Keratinocyte (primary cell): ENCODE measurements at regions not wholly inside any gene's neighbourhood (a gene's known extent, or its start where the extent isn't known, plus 50 kb on each side); places are given as distances from the start of the nearest gene placed in this dataset.

Experiments used
- DNase-seq: peaks from one replicate; pipeline ENCODE4 v3.0.0-alpha.2; 2011; ENCODE audit warnings: low read depth, missing footprints, low spot score
- FAIRE-seq: peaks from 2 replicates; lab custom pipeline; 2011; peaks lifted over from hg19 to GRCh38; lab: Jason Lieb, UNC
- H2AFZ ChIP-seq: 2 replicates; pipeline ENCODE4 v1.6.0; 2012; ENCODE audit warnings: low read length, control low read depth, inconsistent platforms; ENCODE audit not compliant: control insufficient read depth
- H3K27ac ChIP-seq: 2 replicates; pipeline ENCODE4 v1.5.1; 2011; ENCODE audit warnings: low read length; ENCODE audit not compliant: control insufficient read depth, insufficient read depth
- H3K27me3 ChIP-seq: 3 replicates; pipeline ENCODE4 v1.6.0; 2011; ENCODE audit warnings: low read length; ENCODE audit not compliant: control insufficient read depth, insufficient read depth; ENCODE audit errors: extremely low read depth
- H3K36me3 ChIP-seq, 2 experiments: 2 replicates in 1 of 2; 3 replicates in 1 of 2; pipeline ENCODE4 v1.5.1; 2011; ENCODE audit warnings: low read length in 2 of 2, mild to moderate bottlenecking in 1 of 2; ENCODE audit not compliant: control insufficient read depth in 2 of 2, insufficient read depth in 2 of 2; ENCODE audit errors: extremely low read depth in 1 of 2
- H3K4me1 ChIP-seq: 3 replicates; pipeline ENCODE4 v1.5.1; 2011; ENCODE audit warnings: low read length; ENCODE audit not compliant: control insufficient read depth, insufficient read depth; ENCODE audit errors: extremely low read depth
- H3K4me2 ChIP-seq: 3 replicates; pipeline ENCODE4 v1.6.0; 2011; ENCODE audit warnings: low read depth, low read length; ENCODE audit not compliant: control insufficient read depth, insufficient read depth; ENCODE audit errors: extremely low read depth
- H3K4me3 ChIP-seq, 3 experiments: fragments of 200-600 bp in 1 of 3; sonication (generic) in 1 of 3; 2 replicates in 2 of 3; 3 replicates in 1 of 3; pipeline ENCODE4 v1.5.1; 2011 to 2016; ENCODE audit warnings: low read length in 3 of 3, mild to moderate bottlenecking in 3 of 3, control low read depth in 2 of 3, inconsistent platforms in 1 of 3, low read depth in 1 of 3, mixed read lengths in 1 of 3, mixed run types in 1 of 3, moderate library complexity in 1 of 3; ENCODE audit not compliant: control insufficient read depth in 2 of 3, insufficient read depth in 2 of 3; ENCODE audit errors: extremely low read depth in 1 of 3
- H3K79me2 ChIP-seq: 2 replicates; pipeline ENCODE4 v1.6.0; 2012; ENCODE audit warnings: low read length; ENCODE audit not compliant: control insufficient read depth, insufficient read depth
- H3K9ac ChIP-seq: 3 replicates; pipeline ENCODE4 v1.6.0; 2011; ENCODE audit warnings: low read length; ENCODE audit not compliant: control insufficient read depth, insufficient read depth; ENCODE audit errors: extremely low read depth
- H3K9me1 ChIP-seq: 3 replicates; pipeline ENCODE4 v1.6.0; 2011; ENCODE audit warnings: low read length; ENCODE audit not compliant: control insufficient read depth, insufficient read depth; ENCODE audit errors: extremely low read depth
- H3K9me3 ChIP-seq: 2 replicates; pipeline ENCODE4 v1.5.1; 2012; ENCODE audit warnings: low read depth, low read length; ENCODE audit not compliant: control insufficient read depth
- H4K20me1 ChIP-seq: 3 replicates; pipeline ENCODE4 v1.6.0; 2011; ENCODE audit warnings: low read length; ENCODE audit not compliant: control insufficient read depth, insufficient read depth; ENCODE audit errors: extremely low read depth
- CTCF ChIP-seq, 3 experiments: IDR thresholded peaks in 1 of 3; conservative IDR thresholded peaks in 1 of 3; optimal IDR thresholded peaks in 1 of 3; 2 replicates in 2 of 3; 3 replicates in 1 of 3; pipeline versions ENCODE3 to v1.5.1; 2011; ENCODE audit warnings: low read length in 3 of 3, mild to moderate bottlenecking in 3 of 3, moderate library complexity in 2 of 3, control low read depth in 1 of 3, inconsistent platforms in 1 of 3; ENCODE audit not compliant: insufficient read depth in 2 of 3; ENCODE audit errors: extremely low read depth in 1 of 3
- EZH2 ChIP-seq: IDR thresholded peaks from one replicate; pipeline ENCODE4 v1.6.1; 2012; ENCODE audit warnings: inconsistent platforms, mild to moderate bottlenecking, low read length, moderate library complexity
- dilution Hi-C: fragments of 300-500 bp; cut with MboI; formaldehyde crosslinking; loops from one replicate; pipeline ENCODE4 v1.7.0; 2020; ENCODE audit warnings: low sequenced_read_pairs; ENCODE audit not compliant: extremely low pct_ligation_motif_present

GRCh38 chr17:77879226-77879895 is 79.1 kb upstream of the TNRC6C start:
- Histone ChIP-seq H3K9me3 (no peaks in the 10 kb centered on the region), H3K9ac (no peak overlapping the region), H3K27me3 (peaks cover 13% of the 10 kb centered on the region), H4K20me1 (no peaks in the 10 kb centered on the region), H3K79me2 (no peaks in the 10 kb centered on the region), H3K36me3 (no peaks in the 10 kb centered on the region), H3K4me2 (no peak overlapping the region), H2AFZ (no peak overlapping the region), H3K9me1 (no peaks in the 10 kb centered on the region), H3K4me3 (no peak overlapping the region), H3K4me1 (no peaks in the 10 kb centered on the region), H3K27ac (no peak overlapping the region)
- no peak for DNase-seq
- dilution Hi-C loops: no loop called here
- FAIRE-seq: no peak
- TF ChIP-seq CTCF (optimal IDR thresholded peaks at IDR 0.05 in 1 of 3, IDR thresholded peaks at IDR 0.05 in 1 of 3, conservative IDR thresholded peaks at IDR 0.05 in 1 of 3; ENCODE audit: extremely low read depth in 1 of 3, insufficient read depth in 2 of 3, low read length in 3 of 3) (no peak), EZH2 (no peak)

- H3K4me1 ChIP-seq: no peaks in the 10 kb centered on the region
- no peak overlapping the region for H3K4me3 ChIP-seq
- no peak overlapping the region for H3K27ac ChIP-seq
- H3K9me3 ChIP-seq: no peaks in the 10 kb centered on the region
- no peaks in the 10 kb centered on the region for H3K36me3 ChIP-seq
- dilution Hi-C loops: no loop called here
- peaks cover 18% of the 10 kb centered on the region for H3K27me3 ChIP-seq
- no peaks in the 10 kb centered on the region for H3K9me1 ChIP-seq
- H3K79me2 ChIP-seq: no peaks in the 10 kb centered on the region
- FAIRE-seq (no peak), DNase-seq (no peak)
- H3K9ac ChIP-seq: no peak overlapping the region
- H2AFZ ChIP-seq: no peak overlapping the region
- no peaks in the 10 kb centered on the region for H4K20me1 ChIP-seq
- TF ChIP-seq EZH2: no peak
- no peak for TF ChIP-seq CTCF (optimal IDR thresholded peaks at IDR 0.05 in 1 of 3, IDR thresholded peaks at IDR 0.05 in 1 of 3, conservative IDR thresholded peaks at IDR 0.05 in 1 of 3; ENCODE audit: extremely low read depth in 1 of 3, insufficient read depth in 2 of 3, low read length in 3 of 3)
- no peak overlapping the region for H3K4me2 ChIP-seq
These were observed 78.6 kb upstream of the TNRC6C start for GRCh38 chr17:77879896-77880280.
